ENCODE measurements at regions not wholly inside any gene's neighbourhood (a gene's known extent, or its start where the extent isn't known, plus 50 kb on each side); places are given as distances from the start of the nearest gene placed in this dataset.

DNA sequence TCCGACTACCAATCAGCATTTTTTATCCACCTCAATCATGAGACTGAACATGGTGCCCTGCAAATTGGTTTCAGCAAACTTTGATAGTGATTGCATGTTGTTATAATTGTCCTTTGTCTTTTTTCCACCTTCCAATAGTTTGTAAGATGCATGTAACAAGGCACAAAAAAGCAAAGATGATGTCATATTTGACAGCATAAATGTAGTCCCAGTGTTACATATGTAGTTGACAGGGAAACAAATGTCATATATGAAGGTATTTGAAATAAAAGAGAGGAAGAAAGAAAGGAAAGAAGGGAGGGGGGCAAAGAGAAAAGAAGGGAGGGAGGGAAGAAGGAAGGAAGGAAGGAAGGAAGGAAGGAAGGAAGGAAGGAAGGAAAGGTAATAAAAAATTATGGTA is 441.7 kb upstream of the CPEB2 start:
- TF ChIP-seq, protein P1, sequence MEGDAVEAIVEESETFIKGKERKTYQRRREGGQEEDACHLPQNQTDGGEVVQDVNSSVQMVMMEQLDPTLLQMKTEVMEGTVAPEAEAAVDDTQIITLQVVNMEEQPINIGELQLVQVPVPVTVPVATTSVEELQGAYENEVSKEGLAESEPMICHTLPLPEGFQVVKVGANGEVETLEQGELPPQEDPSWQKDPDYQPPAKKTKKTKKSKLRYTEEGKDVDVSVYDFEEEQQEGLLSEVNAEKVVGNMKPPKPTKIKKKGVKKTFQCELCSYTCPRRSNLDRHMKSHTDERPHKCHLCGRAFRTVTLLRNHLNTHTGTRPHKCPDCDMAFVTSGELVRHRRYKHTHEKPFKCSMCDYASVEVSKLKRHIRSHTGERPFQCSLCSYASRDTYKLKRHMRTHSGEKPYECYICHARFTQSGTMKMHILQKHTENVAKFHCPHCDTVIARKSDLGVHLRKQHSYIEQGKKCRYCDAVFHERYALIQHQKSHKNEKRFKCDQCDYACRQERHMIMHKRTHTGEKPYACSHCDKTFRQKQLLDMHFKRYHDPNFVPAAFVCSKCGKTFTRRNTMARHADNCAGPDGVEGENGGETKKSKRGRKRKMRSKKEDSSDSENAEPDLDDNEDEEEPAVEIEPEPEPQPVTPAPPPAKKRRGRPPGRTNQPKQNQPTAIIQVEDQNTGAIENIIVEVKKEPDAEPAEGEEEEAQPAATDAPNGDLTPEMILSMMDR (IDR thresholded peaks at IDR 0.05): no peak
- TF ChIP-seq POLR2A (IDR thresholded peaks at IDR 0.05): no peak

All from adrenal gland (tissue), 5 donors.